ENCODE measurements at regions not wholly inside any gene's neighbourhood (a gene's known extent, or its start where the extent isn't known, plus 50 kb on each side); places are given as distances from the start of the nearest gene placed in this dataset.
"Not testable (repeated sequence)": the region's sequence is repeated elsewhere in the genome, so short reads cannot be mapped to it uniquely, and the experiment has no call there.

DNA sequence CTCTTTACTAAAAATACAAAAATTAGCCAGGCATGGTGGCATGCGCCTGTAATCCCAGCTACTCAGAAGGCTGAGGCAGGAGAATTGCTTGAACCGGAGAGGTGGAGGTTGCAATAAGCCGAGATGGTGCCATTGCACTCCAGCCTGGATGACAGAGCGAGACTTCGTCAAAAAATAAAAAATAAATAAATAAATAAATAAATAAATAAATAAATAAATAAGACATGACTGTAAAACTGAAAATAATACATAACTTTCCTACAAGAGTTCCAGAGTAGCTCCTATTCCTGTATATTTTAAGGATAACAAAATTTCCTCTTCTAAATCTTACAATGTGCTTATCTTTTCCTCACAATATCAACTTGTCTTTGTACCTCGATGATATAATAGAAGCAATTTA lies 549.4 kb downstream of the TRAM1L1 start:
- DNase-seq = not testable (repeated sequence)

DNA sequence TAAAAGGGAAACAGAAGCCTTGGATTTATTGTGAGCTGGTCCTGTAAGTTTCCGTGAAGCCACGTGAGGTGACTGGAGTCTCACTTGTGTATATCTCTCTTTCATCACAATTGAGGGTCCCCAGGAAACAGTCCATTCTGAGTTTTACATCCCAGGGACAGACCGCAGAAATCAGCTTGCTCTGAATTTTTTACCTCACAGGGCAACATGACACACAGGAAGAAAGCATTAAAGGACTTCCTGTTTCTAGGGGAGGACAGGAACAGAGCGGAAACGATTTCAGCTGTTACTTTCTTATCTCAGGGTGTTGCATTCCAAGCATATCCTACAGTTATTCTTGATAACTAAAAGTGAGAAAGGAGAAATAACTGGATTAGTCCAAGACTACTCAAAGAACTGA lies 553.5 kb downstream of the TRAM1L1 start:
- DNase-seq = peak; percentile 21

DNA sequence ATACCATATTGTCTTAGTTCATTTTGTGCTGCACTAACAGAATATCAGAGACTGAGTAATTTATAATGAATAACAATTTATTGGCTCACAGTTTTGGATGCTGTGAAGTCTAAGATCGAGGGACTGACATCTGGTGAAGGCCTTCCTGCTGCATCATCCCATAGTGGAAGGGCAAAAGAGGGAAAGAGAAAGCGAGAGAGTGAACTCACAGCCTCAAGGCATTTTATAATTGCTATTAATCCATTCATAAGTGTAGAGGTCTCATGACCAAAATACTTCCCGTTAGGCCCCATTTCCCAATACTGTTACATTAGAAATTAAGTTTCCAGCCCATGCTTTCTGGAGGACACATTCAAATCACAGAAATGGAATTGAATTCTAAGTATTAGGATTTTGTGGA lies 554.4 kb downstream of the TRAM1L1 start:
- peak; percentile 32 for DNase-seq

DNA sequence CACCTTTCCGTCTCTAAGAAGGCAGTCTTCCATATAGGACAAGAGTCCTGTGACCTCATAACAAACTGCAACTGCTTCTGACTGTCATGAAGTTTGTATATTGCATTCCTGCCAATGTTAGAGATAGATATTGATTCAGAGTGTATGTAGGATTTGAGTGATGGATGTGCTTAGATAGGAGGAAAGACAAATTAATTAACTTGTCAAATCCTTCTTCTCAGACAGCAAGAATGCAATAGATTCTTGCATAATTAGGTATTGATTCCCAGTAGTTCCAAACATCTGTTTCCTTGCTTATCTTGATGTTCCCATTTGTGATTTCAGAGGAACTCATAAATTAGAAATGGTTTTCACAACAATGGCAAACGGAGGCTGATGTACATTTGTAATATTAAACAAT lies 555.3 kb downstream of the TRAM1L1 start:
- DNase-seq = no peak

DNA sequence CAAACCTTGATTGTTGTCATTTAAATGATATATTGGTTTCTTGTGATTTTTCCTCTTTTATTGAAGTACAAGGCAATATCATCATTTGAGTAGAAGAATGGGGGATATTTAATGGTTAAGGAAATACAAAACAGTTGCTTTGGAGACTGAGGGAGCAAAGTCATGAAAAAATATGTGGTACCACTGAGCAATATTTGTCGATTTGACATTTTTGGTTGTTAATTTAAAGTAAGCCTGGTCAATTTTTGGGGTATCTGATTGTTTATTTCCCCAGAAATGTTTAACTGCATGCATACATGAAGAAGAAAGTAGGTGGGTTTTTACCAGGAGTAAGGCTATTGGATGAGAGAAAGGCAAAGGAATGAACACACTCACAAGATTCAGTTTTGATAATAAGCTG lies 556.2 kb downstream of the TRAM1L1 start:
- DNase-seq = no peak

DNA sequence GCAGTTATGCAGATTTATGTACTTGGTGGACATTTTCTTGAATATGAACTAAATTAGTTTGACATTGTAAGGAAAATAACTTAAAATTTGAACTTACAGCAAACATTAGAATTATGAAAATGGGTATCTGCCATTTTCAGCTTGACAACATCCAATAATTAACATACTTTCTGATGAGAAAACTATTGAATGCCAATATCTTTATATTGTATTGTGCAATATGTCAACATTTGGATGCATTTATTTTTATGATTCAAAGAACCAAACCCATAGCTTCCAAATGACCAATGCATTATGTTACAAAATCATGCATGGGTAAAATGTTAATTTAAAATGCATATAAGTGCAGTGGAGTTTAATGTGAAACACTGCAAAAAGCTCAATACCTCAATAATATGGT lies 562.5 kb downstream of the TRAM1L1 start:
- no peak for DNase-seq

DNA sequence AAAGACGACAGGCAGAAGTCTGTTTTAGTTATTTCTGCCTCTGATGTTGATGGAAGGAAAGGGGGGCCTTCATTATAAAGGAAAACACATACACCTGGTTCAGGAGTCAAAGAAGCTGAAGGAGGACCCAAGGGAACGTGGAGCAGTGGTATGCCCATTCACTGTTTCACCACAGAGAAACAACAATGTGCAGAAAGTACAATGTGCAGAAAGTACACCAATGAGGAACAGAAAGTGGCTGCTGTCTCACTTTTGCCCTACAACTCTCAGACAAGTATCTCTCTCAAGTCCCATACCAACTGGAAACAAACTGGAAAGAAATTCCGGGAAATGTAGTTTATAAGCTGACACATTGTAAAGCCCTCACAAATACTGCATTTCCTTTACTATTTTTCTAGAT lies 564.5 kb downstream of the TRAM1L1 start:
- DNase-seq = no peak

DNA sequence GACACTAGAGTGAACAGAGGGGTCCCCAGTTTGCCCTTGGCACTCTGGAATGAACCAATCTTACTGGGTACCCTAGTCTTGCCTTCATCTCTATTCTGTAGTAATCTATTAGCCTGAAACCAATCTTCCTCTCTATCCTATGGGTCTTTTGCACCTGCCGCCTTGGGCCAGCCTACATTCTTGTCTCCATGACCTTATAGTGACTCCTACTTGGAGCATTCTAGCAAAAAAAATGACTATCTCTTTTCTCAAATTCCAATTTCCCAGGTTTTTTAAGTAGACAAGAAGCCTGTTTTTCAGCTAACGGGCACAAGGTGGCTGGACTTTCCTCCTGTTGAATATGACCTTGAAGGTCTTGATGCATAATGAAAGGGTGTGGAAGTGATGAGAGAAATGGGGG lies 568.7 kb downstream of the TRAM1L1 start:
- no peak for DNase-seq

DNA sequence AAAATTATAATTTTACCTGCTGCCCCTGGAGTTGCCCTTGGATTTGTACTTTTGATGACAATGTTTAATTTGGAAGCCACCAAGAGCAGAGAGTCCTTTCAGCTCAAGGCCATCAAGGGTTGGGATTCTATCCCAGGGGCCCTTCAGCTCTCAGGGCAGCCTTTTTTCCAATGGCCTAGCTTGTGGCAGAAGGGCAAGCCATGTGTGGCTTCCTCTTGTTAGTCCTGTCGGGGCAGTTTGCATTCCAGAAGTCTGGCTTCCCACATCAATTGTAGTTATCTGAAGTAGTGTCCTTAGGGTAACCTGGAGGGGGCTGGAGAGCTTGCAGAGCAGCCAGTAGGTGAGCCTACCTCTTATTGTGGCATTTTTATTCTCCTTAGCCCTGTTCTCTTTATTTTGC lies 569.4 kb downstream of the TRAM1L1 start:
- DNase-seq = no peak

DNA sequence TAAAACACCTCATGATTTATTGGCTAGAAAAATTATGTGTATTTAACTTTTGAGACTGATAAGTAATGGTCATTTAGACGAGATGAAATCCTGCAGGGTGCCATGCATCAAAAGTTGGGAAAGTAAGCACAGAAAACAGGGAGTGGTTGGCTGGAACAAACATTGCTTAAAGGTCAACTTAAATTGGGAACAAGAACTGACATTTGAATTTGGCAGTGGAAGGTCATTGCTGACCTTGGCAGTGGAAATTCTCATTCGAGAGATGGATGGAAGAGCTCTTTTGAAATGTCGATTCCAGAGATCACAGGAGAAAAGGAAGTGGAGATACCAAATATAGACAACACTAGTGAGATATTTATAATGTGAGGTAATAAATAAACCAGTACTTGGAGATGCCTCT lies 572.8 kb downstream of the TRAM1L1 start:
- DNase-seq = no peak

DNA sequence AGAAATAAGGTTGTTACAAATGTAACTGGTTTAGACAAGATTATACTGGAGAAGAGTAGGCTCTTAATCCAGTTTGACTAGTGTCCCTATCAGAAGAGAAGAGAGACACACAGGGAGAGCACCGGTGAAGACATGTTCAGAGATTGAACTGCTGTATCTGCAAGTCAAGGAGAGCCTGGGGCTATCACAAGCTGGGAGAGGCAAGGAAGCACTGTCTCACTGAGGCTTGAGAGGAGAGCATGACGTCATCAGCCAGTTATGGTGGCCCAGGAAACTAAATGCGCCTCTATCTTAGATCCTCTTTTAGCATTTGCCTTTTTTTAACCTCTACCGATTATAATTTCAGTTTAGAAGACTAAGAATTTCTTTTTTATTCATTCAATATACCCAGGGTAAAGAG lies 583.4 kb downstream of the TRAM1L1 start:
- DNase-seq = no peak

DNA sequence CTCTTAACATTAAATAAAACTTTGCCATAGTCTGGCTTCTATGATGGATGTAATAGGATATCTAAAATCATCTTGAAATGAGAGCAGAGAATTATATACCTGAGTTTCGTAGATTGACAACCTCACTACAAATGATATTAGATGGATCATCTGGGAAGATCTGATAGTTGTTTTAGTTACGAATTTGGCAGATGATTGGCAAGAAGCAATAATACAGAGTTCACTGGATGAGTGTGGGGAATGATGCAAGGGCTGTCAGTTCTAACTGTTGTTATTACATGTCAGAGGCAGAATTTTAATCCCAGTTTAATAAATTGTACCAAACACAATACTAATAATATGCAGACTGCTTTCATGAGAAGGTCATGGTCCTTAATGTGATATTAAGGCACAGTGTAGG lies 585.2 kb downstream of the TRAM1L1 start:
- DNase-seq = no peak

DNA sequence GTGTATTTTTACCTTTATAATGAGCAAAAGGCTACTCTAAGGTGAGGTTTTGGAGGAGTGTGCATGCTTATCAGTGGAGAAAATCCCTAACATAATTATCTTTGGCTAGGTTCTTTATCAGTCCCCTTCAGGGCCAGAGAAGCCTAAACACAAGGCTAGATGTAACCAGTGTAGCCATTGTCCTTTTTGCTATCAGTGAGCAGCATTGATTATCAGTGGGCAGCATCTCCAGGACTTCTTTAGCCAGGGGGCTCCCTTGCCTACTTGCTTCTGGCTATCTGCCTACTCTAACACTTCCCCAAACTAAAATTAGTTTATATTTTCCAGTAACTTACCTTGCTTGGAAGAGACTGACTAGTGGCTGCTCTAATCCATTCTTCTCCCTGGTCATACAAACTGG lies 595.6 kb downstream of the TRAM1L1 start:
- no peak for DNase-seq

DNA sequence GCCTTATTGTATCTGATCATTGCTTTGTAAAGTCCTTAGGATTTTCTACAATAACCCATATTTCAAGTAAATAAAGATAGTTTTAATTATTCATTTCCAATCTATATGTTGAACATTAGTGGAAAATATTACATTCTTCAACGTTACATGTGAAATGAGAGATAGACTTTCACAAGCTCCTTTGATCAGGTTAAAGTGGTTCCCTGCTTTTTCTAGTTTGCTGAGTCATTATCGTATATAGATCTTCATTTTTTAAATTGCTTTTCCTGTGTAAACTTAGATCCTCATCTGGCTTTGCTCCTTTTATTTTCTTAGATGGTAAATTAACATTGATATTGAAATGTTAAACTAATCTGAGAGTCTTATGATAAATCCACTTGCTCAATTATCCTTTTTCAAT lies 599.0 kb downstream of the TRAM1L1 start:
- DNase-seq = no peak

DNA sequence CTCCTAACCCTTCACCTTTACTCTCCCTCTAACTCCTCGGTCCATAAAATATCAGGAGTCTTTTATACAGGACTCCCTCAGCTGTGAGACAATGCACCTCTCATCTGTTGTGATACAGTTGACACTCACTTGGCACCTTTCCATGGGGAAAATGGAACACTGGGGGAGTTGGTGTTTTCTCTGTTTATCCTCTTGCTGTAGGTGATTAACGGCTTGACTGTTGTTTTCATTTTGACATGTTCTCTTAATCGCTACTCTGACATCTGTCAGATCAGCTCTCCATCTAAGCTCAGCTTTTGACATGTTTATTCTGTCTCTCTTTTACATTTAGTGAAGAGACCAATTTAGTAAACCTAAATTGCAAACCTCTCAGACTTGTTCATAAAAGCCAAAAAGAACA lies 604.8 kb downstream of the TRAM1L1 start:
- no peak for DNase-seq

DNA sequence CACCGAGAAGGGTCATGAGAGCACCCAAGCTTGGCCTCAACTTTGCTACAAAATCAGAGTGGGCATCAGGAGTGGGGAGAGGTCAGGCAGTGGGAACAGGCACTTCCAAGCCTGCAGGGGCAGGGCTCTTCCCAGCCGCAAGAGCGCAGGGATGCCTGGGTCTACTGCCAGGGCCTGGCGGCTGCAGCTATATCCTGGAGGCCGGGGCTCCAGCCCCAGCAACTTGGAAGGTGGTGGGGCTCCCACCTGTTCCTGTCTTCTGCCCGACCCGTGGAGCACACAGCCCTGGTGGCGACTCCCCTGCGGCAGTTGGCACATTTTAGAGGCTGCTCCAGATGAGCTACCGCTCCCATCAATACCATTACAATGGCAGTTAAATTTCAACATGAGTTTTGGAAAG lies 607.0 kb downstream of the TRAM1L1 start:
- no peak for DNase-seq

DNA sequence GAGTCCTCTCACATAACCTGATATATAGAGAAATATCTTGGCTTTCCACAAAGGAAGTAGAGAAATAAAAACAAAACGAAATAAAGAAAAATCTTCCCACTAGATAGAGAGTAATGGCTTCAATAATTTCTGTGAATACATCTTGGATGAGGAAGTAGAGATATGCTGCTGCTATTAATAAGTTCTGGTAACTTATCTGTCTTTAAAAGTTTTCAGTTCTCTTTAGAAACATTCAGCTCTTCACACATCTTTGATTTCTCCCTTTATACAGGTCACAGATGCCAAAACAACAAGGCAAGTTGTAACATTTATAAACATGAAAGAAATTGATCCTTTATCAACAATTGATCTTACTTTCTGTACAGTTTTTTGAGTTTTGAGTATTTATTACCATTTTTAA lies 615.8 kb downstream of the TRAM1L1 start:
- DNase-seq = no peak

DNA sequence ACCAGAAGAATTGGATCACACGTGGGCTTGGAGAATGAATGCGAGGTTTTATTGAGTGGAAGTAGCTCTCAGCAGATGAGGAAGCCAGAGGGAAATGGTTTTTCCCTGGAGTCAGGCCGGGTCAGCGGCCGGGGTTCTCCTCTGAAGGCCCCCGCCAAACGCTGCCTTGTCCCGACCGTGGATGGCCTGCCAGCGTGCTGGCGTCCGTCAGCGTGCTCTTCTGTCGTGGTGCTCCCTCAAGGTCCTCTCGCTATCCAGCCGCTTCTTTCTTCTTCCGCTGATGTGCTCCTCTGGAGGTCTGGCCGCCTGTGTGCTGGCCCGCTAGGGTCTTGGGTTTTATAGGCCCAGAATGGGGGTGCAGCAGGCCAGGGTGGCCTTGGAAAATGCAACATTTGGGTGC lies 632.2 kb downstream of the TRAM1L1 start:
- no peak for DNase-seq

DNA sequence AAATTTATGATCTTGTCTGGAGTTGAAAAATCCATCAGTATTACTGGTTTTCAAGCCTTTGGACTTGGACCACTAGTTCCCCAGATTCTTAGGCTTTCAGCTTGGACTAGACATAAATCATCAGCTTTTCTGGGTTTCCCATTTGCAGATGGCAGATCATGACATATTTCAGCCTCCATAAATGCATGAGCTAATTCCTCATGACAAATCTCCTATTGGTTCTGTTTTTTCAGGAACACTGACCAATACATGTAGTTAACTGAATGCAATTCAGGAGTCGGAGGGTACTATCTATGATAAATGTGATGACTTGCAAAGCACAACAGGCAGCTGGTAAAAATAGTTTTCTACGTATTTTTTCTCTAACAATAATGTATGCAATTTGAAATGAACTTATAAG lies 635.6 kb downstream of the TRAM1L1 start:
- no peak for DNase-seq

DNA sequence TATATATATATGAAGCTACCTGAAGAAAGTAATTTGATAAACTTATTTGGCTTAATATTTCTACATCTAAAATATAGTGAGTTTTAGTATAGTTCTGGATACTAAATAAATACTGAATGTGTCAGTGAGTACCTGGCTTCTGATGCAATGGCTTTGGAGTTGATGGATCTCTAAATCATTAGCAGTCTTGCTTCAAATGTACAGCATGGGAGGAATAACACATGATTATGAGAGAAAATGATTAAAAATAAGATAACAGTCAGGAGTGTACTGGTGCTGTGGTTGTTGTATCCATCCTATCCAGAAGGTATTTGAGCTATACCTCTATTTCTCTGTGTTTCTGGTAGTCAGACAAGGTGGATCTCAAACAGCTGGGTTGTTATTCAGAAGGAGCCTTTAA lies 641.3 kb downstream of the TRAM1L1 start:
- DNase-seq = no peak

DNA sequence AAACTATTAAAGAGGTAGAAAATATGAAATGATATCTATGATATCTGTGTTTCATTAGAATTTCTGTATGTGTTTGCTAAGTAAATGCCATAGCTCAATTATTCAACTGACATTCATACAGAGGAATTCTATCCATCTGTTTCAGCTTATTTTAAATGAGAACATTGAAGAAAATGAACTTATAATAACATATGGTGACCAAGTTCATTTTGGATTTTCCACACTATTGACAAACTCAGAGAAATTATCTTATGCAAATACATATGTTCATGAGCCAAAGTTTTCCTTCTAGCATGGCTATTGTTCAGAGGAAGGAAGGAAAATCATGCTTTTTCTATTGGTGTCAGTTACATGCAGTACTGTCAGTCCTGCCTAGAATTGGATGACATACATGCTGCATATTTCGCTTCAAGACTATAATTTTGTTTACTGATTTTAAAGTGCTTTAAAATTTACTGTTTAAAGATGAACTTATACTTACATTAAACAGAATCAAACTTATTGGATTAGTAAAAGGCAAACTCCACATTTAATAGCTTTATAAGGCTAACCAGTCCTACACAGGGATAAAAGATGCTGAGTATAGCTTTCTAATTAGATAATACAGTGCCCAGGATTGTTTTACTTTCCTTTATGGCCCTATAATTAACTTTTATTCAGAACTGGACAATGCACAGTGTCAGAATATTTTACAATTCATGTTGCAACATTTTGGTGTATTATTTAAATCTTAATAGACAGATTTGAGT lies 646.2 kb downstream of the TRAM1L1 start:
- DNase-seq = no peak

DNA sequence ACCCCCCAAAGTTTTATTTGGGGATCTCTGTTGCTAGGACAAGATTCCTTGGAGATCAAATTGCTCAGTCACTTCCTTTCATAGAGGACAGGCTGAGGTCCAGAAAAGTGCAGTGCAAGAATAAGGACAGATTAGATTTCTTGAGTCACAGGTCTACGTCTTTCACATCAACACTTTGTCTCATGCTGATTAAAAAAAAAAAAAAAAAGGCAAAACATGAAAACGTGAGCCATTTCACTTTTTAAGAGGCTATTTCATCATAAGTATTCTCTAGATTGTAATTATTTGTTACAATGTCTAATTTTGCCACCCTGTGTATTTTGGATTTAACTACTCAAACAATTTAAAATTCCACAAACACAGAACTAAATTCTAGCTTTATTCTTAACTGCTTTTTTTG lies 647.0 kb downstream of the TRAM1L1 start:
- DNase-seq = no peak

DNA sequence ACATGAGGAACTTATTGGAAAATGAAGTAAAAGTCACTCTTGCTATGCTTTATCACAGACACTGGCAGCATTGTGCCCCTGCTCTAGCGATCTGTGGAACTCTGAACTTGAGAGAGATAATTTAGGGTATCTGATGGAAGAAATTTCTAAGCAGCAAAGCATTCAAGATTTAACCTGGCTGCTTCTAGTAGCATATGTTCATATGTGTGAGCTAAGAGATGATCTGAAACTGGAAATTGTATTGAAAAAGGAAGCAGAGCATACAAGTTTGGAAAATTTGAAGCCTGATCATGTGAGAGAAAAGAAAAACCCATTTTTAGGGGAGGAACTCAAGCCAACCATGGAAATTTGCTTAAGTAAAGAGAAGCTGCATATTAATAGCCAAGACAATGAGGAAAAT lies 657.7 kb downstream of the TRAM1L1 start:
- no peak for DNase-seq

DNA sequence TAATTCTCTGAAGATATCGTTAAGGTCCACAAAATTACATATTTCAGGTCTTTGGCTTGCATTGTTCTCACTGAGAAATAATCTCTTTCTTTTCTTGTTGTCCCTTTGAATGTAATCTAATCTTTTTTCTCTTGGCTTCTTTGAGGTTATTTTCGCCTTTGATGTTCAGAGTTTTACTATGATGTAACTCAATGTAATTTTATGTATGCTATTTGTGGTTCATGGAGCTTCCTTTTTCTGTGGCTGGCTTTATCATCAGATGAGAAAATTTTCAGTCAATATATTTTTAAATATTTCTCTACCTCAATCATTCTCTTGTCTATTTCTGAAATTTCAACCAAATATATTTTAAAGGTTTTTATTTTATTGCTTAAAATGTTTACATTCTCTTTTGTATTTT lies 672.2 kb downstream of the TRAM1L1 start:
- DNase-seq = no peak

DNA sequence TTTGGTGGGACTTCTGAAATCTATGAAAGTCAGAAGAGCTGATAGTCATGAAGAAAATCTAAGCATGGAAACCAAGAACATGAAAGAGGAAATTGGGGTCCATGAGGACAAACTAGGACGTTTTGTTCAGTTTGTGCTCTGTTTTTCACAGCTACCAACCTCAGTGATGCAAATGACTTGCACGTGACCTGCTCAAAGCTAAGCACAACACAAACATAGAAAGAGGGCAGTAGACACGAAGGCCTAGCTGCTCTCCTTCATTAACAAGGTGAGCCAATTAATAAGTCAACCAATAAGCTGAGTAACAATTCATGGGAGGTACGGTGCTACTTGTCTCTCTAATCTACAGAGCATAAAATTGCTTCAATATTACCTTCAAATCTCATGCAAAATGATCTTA lies 684.1 kb downstream of the TRAM1L1 start:
- no peak for DNase-seq

DNA sequence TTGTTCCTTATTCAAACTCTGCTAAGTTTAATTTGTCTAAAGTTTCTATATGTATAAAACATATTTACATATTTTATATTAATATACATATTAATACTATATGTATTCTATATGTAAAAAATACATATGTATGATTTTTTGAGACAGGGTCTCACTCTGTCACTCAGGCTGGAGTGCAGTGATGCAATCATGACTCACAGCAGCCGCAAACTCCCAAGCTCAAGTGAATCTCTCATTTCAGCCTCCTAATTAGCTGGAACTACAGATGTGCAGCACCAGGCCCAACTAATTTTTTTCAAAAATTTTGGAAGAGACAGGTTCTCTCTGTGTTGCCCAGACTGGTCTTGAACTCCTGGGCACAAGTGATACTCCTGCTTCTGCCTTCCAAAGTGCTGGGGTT lies 684.9 kb downstream of the TRAM1L1 start:
- DNase-seq = peak; percentile 6

Data from inflammatory macrophage treated with lipopolysaccharide for 4 hours (primary cell).